PFSK-1 (cell line): ENCODE measurements at regions not wholly inside any gene's neighbourhood (a gene's known extent, or its start where the extent isn't known, plus 50 kb on each side); places are given as distances from the start of the nearest gene placed in this dataset.

Experiments
- FOXP2 ChIP-seq: optimal IDR thresholded peaks from 2 replicates; pipeline ENCODE3; 2011; ENCODE audit warnings: borderline replicate concordance, control low read depth, inconsistent platforms; ENCODE audit not compliant: insufficient read depth; ENCODE audit errors: extremely low read length, extremely low read depth
- POLR2AphosphoS5 ChIP-seq: IDR thresholded peaks from 2 replicates; pipeline ENCODE4 v1.6.1; 2012; ENCODE audit warnings: low read depth, mild to moderate bottlenecking, control low read depth, low read length, moderate library complexity
- SIN3A ChIP-seq: IDR thresholded peaks from 2 replicates; pipeline ENCODE4 v1.6.1; 2012; ENCODE audit warnings: mild to moderate bottlenecking, low read length, moderate library complexity, borderline replicate concordance; ENCODE audit not compliant: insufficient read depth
- TAF1 ChIP-seq: IDR thresholded peaks from 2 replicates; pipeline ENCODE4 v1.6.1; 2012; ENCODE audit warnings: low read length, control low read depth, borderline replicate concordance; ENCODE audit not compliant: insufficient read depth
- TF ChIP-seq, protein P1 (sequence below), 2 experiments: IDR thresholded peaks; 2 replicates each; pipeline versions ENCODE4 v1.6.1 to v1.8.0; 2011 to 2012; ENCODE audit warnings: low read depth in 2 of 2, low read length in 2 of 2, control low read depth in 1 of 2, inconsistent platforms in 1 of 2, mild to moderate bottlenecking in 1 of 2, moderate library complexity in 1 of 2; ENCODE audit not compliant: insufficient read depth in 1 of 2

DNA sequence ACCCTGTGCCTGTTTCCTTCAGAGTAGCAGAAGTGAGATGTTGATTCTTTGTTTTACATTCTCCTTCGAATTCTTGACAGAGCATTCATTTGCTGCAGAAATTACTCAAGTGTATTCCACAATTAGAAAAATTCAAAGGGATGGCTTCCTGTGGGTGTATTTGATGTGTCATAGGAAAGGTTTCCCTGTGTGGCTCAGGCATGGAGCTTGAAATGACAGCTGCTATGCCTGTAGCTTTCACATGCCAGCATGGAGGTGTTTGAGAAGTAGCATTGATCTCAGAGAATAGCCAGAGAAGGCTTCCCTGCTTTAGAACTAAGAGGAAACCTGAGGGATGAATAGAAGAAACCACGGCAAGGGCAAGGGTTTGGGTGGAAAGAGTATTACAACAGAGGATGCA lies 317.2 kb upstream of the DEPDC1 start:
- TF ChIP-seq, protein P1, sequence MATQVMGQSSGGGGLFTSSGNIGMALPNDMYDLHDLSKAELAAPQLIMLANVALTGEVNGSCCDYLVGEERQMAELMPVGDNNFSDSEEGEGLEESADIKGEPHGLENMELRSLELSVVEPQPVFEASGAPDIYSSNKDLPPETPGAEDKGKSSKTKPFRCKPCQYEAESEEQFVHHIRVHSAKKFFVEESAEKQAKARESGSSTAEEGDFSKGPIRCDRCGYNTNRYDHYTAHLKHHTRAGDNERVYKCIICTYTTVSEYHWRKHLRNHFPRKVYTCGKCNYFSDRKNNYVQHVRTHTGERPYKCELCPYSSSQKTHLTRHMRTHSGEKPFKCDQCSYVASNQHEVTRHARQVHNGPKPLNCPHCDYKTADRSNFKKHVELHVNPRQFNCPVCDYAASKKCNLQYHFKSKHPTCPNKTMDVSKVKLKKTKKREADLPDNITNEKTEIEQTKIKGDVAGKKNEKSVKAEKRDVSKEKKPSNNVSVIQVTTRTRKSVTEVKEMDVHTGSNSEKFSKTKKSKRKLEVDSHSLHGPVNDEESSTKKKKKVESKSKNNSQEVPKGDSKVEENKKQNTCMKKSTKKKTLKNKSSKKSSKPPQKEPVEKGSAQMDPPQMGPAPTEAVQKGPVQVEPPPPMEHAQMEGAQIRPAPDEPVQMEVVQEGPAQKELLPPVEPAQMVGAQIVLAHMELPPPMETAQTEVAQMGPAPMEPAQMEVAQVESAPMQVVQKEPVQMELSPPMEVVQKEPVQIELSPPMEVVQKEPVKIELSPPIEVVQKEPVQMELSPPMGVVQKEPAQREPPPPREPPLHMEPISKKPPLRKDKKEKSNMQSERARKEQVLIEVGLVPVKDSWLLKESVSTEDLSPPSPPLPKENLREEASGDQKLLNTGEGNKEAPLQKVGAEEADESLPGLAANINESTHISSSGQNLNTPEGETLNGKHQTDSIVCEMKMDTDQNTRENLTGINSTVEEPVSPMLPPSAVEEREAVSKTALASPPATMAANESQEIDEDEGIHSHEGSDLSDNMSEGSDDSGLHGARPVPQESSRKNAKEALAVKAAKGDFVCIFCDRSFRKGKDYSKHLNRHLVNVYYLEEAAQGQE (IDR thresholded peaks at IDR 0.05; ENCODE audit: insufficient read depth in 1 of 2, low read depth in 2 of 2, low read length in 2 of 2), result no peak
- no peak for TF ChIP-seq POLR2AphosphoS5
- no peak for TF ChIP-seq SIN3A
- TF ChIP-seq FOXP2, result no peak
- no peak for TF ChIP-seq TAF1

DNA sequence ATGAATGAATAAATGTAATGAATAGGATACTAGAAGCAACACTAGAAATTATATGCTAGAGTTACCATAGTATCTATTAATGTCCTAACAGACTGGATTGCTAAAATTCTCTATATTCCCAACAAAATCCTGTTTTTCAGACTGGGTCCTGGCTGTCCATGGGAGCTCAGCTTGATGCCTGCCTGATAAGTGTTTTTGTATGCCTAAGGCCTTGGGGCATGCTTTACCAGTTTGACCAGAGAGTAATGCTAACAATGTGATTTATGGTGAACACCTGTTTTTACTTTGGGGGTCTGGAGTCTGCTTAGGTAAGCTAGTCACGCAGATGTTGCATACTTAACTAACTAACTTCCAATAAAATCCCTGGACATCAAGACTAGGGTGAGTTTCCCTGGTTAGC lies 318.8 kb upstream of the DEPDC1 start:
- TF ChIP-seq, protein P1 (IDR thresholded peaks at IDR 0.05; ENCODE audit: insufficient read depth in 1 of 2, low read depth in 2 of 2, low read length in 2 of 2), result no peak
- TF ChIP-seq SIN3A (no peak), POLR2AphosphoS5 (no peak), FOXP2 (no peak)

DNA sequence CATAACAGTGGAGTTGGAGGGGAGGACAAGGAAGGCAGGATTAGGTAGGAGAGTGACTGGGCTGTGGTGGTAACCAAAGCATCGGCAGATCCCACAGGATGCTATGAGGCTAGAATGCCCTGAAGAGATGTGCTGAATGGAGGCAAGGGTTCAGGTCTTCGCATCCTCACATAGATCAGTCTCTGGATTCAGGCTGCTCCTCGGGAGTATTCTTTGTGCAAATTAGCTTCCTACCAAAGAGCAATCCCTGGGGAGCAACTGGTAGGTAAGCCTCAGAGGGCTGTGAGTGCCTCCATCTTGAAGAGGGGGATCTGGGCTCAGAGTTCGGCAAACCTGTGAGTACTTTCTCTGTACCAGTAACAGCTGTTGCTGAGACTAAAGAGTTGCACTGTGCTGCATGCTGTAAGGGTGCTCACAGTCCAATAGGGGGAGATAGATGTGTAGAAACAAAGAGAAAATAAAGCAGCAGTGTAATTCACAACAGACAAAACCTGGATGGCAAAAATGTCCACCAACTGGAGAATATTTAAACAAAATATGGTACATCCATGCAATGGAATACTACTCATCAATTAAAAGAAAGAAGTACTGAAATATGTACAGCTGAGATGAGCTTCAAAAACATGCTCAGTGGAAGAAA lies 322.4 kb upstream of the DEPDC1 start:
- no peak for TF ChIP-seq TAF1
- TF ChIP-seq POLR2AphosphoS5, result no peak
- TF ChIP-seq, protein P1 (IDR thresholded peaks at IDR 0.05; ENCODE audit: insufficient read depth in 1 of 2, low read depth in 2 of 2, low read length in 2 of 2), result no peak
- no peak for TF ChIP-seq SIN3A
- no peak for TF ChIP-seq FOXP2

DNA sequence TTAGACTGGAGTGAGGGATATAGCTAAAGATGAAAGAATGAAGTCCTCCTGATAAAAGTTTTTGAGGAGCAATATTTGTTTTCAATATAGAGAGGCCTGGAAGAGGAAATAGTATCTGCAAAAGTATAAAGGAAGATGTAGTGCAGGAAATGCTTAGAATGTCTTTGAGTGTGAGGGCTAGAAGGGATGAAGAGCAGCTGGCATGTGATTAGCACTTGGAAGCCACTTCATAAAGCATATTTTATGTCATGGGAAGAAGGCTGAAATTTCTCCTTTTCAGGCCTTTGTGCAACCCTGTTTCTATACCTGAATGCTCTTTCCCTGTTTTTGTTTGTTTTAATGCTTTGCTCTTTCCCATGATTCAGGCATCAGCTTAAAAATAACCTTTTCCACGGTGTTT lies 323.3 kb upstream of the DEPDC1 start:
- TF ChIP-seq TAF1, result no peak
- TF ChIP-seq, protein P1 (IDR thresholded peaks at IDR 0.05; ENCODE audit: insufficient read depth in 1 of 2, low read depth in 2 of 2, low read length in 2 of 2), result no peak
- no peak for TF ChIP-seq POLR2AphosphoS5
- TF ChIP-seq SIN3A, result no peak

DNA sequence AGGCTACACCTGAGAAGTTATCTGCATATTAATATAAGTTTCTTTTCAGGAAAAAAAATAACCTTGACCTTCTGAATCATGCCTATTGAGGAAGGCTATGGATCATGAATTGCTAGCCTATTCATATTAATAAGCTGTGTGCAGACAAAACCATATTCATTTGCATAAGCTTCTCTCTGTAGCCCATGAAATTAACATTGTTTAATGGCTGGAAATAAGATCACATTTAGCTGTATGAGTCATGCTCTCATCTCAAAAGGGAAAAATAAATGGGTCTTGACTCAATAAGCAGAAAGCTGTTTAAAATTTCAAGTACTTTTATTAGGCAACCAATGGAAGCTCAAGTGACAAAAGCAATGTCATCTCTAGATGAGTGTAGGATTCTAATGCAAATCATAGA lies 330.0 kb upstream of the DEPDC1 start:
- TF ChIP-seq FOXP2 (no peak), SIN3A (no peak), TAF1 (no peak), POLR2AphosphoS5 (no peak)
- TF ChIP-seq, protein P1 (IDR thresholded peaks at IDR 0.05; ENCODE audit: insufficient read depth in 1 of 2, low read depth in 2 of 2, low read length in 2 of 2), result no peak
